NCI-H524 treated with DMSO at 0.1 percent for 48 hours (cell line): ENCODE measurements at regions not wholly inside any gene's neighbourhood (a gene's known extent, or its start where the extent isn't known, plus 50 kb on each side); places are given as distances from the start of the nearest gene placed in this dataset.
"Not testable (repeated sequence)": the region's sequence is repeated elsewhere in the genome, so short reads cannot be mapped to it uniquely, and the experiment has no call there.

Experiments used
- DNase-seq: peaks from one replicate; lab custom pipeline; 2025; lab: John Stamatoyannopoulos, UW

- no peak for DNase-seq
These were observed 664.7 kb downstream of the SLC6A15 start for GRCh38 chr12:84247931-84248330.

- DNase-seq, result no peak
These were observed 668.9 kb downstream of the SLC6A15 start for GRCh38 chr12:84243686-84244085.

GRCh38 chr12:84222841-84223240, 689.8 kb downstream of the SLC6A15 start:
- DNase-seq, result no peak

- no peak for DNase-seq
These were observed 694.2 kb downstream of the SLC6A15 start for GRCh38 chr12:84218406-84218805.

- DNase-seq, result no peak
These were observed 710.6 kb downstream of the SLC6A15 start for GRCh38 chr12:84201976-84202375.

- DNase-seq, result no peak
These were observed 714.2 kb downstream of the SLC6A15 start for GRCh38 chr12:84198294-84198946.

- DNase-seq, result no peak
These were observed 720.8 kb downstream of the SLC6A15 start for GRCh38 chr12:84191779-84192178.

- no peak for DNase-seq
These were observed 726.2 kb downstream of the SLC6A15 start for GRCh38 chr12:84186433-84186832.

- no peak for DNase-seq
These were observed 729.0 kb downstream of the SLC6A15 start for GRCh38 chr12:84183576-84183975.

GRCh38 chr12:84174115-84174514, 738.5 kb downstream of the SLC6A15 start:
- no peak for DNase-seq

- DNase-seq, result no peak
These were observed 739.7 kb downstream of the SLC6A15 start for GRCh38 chr12:84172823-84173424.

GRCh38 chr12:84166812-84167211, 745.8 kb downstream of the SLC6A15 start:
- DNase-seq, result no peak

- DNase-seq, result no peak
These were observed 746.5 kb downstream of the SLC6A15 start for GRCh38 chr12:84165998-84166571.

GRCh38 chr12:84161296-84161695, 751.3 kb downstream of the SLC6A15 start:
- DNase-seq, result no peak

GRCh38 chr12:84159260-84159659, 753.3 kb downstream of the SLC6A15 start:
- DNase-seq, result no peak

- no peak for DNase-seq
These were observed 755.4 kb downstream of the SLC6A15 start for GRCh38 chr12:84157170-84157569.

GRCh38 chr12:84154991-84155930, 757.3 kb downstream of the SLC6A15 start:
- DNase-seq, result not testable (repeated sequence)

- DNase-seq, result not testable (repeated sequence)
These were observed 758.1 kb downstream of the SLC6A15 start for GRCh38 chr12:84154439-84154990.

- DNase-seq, result no peak
These were observed 762.4 kb downstream of the SLC6A15 start for GRCh38 chr12:84150201-84150600.

- DNase-seq, result no peak
These were observed 764.3 kb downstream of the SLC6A15 start for GRCh38 chr12:84148335-84148734.

GRCh38 chr12:84136862-84137367, 775.7 kb downstream of the SLC6A15 start:
- no peak for DNase-seq
